Stimulated activated CD4-positive, alpha-beta T cell treated with anti-CD3 and anti-CD28 coated beads, Interleukin-1b, Interleukin-23, amount 100 ng/mL, for 48 hours (primary cell): ENCODE measurements at regions not wholly inside any gene's neighbourhood (a gene's known extent, or its start where the extent isn't known, plus 50 kb on each side); places are given as distances from the start of the nearest gene placed in this dataset.

Source experiments
- DNase-seq: peaks from one replicate; pipeline ENCODE4 v3.0.0-alpha.2; 2020

DNA sequence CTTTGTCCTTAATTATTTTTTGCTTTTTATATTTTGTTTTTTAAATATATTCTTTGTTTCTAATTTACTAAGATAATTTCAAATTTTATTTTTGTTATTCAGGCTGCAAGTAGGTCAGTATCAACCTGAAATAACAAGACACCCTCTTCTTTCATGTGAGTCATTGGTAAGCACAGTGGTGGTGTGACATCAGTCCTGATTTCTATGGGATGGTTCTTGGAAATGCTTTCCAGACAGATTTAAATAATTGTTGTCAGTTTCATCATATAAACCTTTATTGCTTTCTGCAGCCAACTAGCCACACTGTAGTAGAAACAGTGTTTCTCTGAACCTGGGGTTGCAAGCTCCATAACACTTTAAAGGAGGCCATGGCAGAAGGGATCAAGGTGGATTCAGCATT is 157.5 kb upstream of the C21orf91 start:
- no peak for DNase-seq

DNA sequence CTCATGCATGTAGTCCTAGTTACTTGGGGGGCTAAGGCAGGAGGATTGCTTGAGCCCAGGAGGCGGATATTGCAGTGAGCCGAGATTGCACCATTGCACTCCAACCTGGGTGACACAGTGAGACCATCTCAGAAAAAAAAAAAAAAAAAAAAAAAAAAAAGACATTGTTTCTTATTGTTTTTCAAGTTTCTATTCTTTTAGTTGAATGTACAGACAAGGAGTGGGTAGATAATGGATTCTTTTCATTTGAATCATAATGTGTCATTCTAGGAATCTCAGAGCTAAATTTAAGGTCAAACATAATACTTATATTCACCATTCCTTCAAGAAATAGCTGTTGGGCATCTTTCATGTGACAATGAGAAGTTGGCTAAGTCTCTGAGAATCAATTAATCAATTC is 157.0 kb upstream of the C21orf91 start:
- DNase-seq = no peak

DNA sequence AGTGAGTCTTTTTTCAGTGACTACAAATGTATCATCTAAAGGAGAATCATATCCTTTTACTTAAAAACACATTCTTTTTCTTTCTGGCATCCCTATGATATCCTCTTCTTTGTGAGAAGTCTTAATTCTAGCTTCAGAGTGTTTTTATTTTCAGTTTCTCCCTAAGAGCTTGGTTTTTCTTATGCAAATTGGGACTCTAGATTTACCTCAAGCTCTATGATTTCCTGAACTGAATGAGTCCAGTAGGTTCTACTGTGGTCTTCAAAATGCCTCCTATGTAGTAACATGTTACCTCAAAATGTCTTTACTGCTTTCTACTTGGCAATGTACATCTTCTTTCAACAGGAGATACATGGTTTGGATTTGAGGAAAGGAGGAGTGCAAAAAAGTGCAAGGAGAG is 148.2 kb upstream of the C21orf91 start:
- no peak for DNase-seq

DNA sequence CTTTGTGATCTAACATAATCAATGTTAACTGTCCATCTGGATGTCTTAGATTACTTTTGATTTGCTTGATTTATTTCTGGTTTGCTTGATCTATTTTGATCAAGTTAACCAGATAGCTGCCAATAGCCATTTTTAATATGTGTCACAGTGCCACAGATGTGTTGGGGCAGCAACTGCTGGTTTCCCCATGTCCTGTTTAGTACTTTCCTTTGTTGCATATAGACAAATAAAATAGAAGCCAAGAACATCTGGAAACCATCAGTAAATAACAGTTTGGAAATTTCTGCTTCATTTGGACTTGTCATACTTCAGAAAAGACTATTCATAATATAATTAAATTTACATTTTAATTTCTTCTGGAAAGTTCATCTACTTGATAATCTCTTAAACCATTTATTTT is 145.6 kb upstream of the C21orf91 start:
- DNase-seq = no peak

DNA sequence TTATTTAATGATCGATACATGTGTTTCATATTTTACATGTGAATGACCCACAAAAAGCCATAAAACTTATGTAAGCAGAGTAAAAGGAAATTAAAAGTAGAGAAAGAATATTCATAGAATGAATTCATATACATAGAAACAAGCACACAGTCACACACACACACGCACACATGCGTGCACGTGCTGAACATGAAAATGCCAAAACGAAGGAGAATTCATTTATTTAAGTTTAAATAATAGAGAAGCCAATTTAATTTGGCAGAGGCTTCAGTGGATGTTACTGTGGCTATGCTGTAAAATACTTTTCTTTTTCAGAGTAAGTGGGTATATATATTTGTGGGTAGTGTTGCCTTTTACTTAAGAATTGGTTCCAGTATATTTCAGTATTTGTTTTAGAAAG is 145.0 kb upstream of the C21orf91 start:
- no peak for DNase-seq

DNA sequence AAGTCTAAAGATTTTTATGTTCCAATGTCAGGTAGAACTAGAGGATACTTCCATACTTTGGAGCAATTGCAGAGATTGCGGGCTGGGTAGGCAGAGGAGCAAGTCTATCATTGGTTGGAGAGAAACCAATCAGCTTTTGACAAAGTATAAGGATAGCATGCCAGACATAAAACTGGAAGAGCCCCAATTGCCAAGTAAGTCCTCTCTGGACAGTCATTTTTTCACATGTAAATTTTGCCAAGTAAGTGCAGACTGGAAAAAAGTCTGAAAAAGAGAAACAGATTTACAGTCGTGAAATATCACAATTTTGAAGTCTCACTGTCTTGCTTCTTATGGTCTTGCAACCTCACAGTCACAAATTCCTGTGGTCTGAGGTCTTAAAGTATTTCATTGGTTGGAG is 131.4 kb upstream of the C21orf91 start:
- no peak for DNase-seq

DNA sequence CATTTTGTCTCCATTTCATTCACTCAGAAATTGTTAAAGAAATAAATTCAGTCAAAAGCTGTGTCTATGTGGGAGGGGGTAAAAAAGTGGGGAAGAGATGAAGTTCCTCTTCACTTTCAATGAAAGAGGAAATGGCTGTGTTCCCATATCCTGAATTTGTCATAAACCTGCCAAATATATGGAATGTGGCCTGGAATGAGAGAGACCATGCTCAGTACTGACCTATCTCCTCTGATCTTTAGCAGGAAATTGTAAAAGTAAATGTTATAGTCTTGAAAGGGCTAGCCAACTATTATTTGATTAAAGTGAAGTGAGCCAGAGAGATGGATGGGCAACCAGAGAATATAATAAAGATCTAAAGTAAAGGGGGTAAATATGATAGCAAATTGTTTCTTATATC is 130.3 kb upstream of the C21orf91 start:
- DNase-seq = no peak

DNA sequence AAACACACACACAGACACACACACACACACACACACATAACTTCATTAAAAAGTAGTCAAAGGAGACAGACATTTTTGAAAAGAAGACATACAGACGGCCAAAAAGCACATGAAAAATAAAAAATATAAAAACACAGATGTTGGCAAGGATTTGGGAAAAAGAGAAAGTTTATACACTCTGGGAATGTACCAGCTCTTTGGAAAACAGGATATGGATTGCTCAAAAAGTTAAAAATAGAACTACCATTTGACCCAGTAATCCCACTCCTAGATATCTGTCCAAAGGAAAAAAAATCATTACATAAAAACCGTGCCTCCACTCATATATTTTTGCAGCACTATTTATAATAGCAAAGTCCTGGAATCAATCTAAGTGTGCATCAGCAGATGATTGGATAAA is 128.4 kb upstream of the C21orf91 start:
- no peak for DNase-seq

DNA sequence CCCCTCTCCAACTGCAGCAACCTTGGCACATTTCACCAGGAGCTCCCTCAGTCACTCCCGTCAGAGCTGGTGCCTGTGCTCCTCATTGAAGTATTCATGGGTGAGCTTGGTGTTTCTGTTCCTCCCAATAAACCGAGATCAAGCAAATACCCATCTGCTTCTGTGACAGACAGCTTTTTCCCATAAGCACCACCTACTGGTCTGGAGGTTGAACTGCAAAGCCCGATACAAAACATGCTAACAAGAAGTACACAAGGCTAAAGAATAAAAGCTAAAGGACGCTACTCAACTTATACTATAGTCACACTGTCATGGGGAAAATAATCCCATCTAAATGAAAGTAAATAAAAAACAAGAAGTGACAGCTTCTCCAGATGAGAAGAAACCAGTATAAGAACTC is 111.9 kb upstream of the C21orf91 start:
- peak; percentile 14 for DNase-seq

DNA sequence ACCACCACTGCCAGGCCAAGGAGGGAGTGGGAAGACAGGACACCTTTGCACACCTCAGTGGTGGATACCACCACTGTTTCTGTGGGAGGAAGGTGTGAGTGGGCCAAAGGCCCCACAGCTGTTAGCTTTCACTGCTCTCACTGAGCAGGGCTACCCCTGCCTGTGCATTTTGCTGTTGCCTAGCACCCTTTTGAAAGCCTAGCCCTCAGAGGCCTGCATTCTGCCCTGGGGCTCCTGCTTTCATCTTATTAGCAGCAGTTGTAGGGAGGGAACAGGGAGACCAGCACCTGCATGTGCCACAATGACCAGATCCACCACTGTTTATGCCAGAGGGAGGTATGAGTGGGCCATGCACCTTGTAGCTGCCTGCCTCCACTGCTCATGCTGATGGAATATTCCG is 110.9 kb upstream of the C21orf91 start:
- no peak for DNase-seq

DNA sequence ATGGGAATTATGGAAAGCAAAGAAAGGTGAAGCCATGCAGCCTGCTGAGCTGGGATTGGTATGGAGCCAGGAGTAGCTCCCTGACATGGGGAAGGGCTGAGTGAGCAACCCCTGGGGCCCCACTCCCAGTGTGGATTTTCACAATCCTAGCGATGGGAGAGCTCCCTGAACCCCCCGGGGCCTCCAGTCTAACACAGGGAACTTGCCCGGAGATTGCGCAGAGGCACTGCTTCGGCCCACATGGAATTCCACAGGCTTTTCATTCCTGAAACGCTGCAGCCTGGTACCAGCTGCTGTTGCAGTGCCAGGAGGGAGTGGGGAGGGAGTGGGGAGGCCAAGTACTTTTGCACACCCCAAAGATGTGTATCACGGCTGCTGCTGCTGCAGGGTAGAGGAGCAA is 110.4 kb upstream of the C21orf91 start:
- DNase-seq = no peak

DNA sequence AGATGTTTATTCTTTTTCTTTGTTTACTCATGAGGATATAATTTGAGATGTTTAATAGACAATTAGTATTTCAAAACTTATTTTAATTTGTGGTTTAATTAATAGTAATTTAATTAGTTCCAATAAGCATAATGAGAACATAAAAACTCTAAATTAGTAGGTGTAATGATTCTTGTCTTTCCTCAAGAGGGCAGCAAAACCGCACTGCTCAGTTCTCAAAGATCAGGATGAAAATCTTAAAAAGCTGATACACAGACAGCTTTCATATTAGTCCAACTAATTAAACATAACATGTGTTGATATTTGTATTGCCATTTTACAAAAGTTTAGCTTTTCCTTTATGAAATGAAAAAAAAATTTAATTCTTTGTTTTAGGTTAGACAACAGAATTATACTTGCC is 106.7 kb upstream of the C21orf91 start:
- DNase-seq = no peak

DNA sequence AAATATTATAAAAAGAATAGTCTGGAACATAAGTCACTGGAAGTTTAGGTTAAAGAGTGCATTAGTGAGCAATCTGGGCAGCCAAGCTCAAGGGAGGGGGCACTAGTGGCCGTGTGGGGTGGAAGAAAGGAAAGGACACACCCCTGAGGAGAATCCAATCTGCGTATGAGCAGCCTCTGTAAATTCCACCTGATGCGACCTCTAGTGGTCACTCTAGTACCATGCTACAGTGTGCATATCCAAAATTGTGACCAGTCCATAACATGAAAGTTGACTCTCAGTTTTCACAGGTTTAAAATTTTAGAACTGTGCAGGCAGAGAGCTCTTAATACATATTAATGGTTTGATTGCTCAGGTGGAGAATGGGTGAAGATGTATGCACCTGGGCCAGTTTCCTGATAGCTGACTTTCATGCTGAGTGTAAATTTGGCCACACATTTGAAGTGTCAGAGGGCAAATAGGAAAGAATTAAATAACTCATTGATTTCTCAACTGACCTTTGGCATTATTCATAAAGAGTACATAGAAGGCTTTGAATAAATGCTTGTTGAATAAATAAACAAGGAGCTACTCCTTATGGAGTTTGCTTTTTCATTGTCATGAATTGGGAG is 105.9 kb upstream of the C21orf91 start:
- DNase-seq = peak; percentile 35

DNA sequence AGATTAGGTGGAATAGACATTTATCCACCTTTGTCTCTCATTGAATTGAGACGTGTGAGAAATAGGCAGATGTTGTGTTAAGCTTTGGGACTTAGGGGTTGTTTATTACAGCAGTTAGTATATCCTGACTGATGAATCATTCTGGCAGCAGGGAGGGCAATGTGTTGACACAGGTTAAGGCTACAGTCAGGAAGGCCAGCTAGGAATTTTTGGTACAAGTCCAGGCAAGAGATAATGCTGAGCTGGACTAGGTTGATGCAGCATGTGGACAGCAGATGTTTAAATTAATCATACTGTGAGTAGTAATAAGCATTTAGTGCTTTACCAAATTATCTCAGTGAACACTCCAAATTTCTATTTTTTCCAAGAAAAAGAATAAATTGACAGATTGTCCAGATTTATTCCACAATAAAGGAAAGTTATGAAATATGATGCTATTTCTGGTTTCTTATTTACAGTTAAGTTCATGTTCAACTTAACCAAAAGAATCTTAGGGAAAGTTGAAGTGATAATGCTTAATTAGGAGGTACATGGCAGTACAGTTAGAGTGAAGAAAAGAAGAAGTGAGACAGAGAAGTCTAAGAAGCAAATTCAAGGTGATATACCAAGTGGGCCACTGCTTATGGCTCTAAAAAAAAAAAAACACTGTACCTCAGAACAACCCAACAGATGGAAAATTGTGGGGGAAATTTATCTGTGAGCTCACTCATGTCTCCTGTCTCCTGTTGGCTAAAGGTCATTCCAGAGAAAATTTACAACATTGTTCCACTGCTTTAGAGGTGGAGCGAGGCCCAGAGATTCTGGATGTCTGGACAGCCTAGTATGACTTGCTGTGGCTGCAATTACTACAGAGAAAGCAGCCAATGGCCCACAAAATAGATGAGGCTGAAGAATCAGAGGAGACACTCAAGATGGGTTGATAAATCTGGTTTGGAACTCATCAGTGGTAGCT is 102.7 kb upstream of the C21orf91 start:
- no peak for DNase-seq

DNA sequence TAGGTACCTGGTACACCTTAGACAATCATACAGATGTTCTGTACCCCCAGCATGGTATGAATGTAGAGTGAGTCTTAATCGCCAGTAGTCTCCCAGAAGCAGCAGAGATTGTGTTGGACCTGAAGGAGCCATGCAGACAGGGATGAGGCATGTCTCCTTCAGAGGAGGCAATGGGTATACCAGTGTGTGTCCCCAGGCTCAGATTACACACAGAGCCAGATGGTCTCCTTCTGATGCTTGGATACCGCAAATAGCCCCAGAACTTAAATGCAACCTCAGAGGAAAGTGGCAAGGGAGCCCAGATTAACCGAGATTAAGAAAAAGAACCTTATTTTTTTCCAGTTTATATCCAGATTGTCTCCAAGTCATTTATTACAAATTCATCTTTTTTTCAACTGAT is 96.8 kb upstream of the C21orf91 start:
- DNase-seq = no peak

DNA sequence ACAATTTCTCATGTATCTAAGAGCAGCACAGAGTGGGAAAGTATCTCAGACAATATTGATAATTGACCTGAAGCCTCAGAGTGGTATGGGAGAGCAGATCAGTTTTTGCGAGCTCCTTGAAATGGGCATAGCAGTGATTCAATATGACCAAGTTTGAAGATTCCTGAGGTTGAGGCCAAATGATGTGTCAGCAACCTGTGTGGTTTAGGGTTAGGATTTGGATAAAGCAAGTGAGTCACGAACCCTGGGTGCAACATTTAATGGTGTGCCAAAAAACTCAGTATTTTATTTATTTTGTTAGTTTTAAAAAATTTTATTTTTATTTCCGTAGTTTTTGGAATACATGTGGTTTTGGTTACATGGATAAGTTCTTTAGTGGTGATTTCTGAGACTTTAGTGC is 92.5 kb upstream of the C21orf91 start:
- no peak for DNase-seq

DNA sequence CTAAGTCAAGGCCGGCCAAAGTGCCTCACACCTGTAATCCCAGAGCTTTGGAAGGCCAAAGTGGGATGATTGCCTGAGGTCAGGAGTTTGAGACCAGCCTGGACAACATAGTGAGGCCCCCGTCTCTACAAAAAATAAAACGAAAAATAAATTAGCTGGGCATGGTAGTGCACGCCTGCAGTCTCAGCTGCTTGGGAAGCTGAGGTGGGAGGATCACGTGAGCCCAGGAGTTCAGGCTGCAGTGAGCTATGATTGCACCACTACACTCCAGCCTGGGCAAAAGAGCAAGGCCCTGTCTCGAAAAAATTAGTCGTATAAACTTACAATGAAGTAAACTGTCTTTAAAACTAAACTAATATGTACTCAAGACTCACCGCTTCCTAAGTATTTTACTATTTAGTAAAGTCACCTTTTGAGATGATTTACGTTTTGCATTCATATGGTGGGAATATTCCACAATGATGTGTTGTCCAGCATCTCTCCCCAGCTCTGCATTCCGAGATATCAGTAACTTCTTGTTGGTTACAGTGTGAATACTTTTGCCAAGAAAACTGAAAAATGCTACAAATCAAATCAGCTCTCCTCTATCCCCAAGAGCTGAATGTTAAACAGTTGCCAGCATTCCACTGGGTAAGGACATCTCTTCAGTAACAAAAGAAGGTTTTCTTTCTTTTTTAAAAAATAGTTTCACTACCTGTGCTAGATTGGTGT is 84.9 kb upstream of the C21orf91 start:
- no peak for DNase-seq

DNA sequence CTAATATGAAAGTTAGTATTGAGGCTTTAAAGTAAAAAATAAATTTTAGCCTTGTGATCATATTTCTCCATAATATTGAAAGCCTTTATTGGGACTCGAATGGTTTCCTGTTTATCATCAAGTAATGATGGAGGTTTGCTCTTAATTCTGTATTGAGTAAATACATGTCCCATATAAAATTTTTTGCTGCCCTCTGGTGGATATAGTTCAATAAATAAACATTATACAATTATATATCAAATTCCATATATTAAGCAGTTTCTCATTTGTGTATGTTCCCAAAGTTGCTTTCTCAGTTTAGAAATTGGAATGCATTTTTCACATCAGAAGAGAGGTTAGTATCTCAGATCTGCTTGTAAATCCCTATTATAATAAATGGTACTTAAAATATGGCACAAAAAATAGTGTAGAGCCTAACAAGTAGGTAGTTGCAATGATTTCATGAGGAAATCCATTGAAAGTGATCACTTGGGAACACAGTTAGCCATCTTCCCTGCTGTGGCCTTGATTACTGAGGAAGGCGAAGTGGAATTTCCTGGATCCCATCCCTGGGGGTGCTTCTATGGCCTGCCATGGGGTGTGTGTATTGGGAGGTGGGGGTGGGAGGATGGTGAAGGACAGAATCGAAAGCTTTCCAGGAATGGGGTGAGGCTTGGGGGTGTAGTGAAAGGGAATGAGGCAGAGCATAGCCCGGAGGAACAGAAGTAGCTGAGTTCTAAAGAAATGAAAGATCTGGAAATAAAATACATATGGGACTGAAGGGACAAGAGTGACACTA is 84.1 kb upstream of the C21orf91 start:
- DNase-seq = no peak

DNA sequence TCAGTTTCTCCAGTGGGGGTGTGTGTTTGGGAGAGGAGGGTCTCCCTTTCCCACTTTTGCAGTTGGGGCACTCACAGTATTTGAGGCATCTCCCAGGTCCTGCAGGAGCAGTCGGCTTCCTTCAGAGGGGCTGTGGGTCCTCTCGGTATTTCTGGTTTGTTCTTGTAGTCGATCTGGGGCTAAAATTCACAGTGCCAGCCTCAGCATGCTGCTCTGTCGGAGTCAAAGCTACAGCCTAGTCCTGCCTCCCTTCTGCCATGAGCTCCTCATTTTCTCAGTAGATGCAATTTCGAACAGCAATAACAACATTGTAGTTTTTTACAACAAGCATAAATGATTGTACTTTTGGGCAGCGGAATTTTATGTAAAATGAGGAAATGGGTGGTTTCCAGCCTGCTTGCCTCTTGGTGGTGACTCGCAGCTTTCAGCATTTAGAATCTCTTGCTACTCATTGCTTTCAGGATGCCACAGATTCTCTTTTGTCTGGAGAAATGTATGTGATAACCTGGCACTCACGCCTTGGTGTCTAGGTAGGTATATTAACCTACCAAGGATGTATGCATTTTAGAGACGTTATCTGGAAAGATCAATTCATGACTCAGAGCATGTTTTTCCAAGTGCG is 82.4 kb upstream of the C21orf91 start:
- DNase-seq = no peak

DNA sequence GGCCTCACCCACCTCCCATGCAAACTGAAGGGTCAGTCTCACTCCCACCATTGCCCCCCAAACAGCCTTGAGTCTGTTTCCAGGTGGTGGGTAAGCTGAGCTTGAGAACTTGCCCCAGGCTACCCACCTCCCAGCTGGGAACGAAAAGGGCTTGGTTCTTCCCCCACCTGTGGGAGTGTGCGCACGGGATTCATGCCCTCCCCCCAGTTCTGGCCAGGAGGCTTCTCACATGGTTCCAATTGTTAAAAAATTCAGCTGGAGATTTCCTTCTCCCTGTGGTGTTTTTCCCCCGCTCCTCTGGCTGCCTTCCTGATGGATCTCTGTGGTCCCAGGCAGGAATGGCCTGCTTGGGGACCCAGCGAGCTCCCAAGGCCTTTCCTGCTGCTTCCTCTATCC is 81.8 kb upstream of the C21orf91 start:
- no peak for DNase-seq

DNA sequence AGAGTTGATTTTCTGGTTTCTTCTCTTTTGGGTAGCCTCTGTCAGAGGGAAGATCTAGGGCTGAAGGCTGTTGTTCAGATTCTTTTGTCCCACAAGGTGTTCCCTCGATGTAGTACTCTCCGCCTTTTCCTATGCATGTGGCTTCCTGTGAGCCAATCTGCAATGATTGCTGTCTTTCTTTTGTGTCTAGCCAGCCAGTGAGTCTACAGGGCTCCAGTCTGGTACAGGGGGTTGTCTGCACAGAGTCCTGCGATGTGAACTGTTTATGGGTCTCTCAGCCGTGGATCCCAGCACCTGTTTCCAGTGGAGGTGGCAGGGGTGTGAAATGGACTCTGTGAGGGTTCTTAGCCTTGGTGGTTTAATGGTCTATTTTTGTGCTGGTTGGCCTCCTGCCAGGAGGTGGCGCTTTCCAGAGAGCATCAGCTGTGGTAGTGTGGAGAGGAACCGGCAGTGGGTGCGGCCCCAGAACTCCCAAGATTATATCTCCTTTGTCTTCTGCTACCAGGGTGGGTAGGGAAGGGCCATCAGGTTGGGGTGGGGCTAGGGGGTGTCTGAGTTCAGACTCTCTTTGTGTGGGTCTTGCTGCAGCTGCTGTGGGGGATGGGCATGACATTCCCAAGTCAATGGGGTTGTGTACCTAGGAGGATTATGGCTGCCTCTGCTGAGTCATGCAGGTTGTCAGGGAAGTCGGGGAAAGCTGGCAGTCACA is 81.3 kb upstream of the C21orf91 start:
- peak; percentile 20 for DNase-seq

DNA sequence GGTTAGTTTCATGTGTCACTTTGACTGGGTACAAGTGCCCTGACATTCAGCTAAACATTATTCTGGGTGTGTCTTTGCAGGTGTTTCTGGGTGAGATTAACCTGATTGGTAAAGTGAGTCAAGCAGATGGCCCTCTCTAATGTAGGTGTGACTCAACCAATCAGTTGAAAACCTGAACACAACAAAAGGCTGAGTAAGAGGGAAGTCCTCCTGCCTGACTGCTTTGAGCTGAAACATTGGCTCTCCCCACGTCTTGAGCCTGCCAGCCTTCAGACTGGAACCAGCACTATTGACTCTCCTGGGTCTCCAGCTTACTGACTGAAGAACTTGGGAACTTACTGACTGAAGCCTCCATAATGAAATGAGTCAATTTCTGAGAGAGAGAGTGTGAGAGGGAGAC is 70.0 kb upstream of the C21orf91 start:
- no peak for DNase-seq
